Activated effector memory CD4-positive, alpha-beta T cell treated with Interleukin-2 at 50 U/mL for 16 hours (primary cell): ENCODE measurements at regions not wholly inside any gene's neighbourhood (a gene's known extent, or its start where the extent isn't known, plus 50 kb on each side); places are given as distances from the start of the nearest gene placed in this dataset.
"Not testable (repeated sequence)": the region's sequence is repeated elsewhere in the genome, so short reads cannot be mapped to it uniquely, and the experiment has no call there.

Experiments used
- DNase-seq: peaks from one replicate; pipeline ENCODE4 v3.0.0-alpha.2; 2020

- DNase-seq = no peak
Measured at GRCh38 chr14:82878951-82879350, 1345.3 kb upstream of the SEL1L start.

GRCh38 chr14:82879949-82880535 lies 1346.4 kb upstream of the SEL1L start:
- DNase-seq = no peak

- no peak for DNase-seq
Measured at GRCh38 chr14:82886670-82887069, 1353.0 kb upstream of the SEL1L start.

- no peak for DNase-seq
Measured at GRCh38 chr14:82889701-82890100, 1356.0 kb upstream of the SEL1L start.

GRCh38 chr14:82896476-82896875 lies 1362.8 kb upstream of the SEL1L start:
- DNase-seq = no peak

GRCh38 chr14:82897469-82898308 lies 1364.0 kb upstream of the SEL1L start:
- no peak for DNase-seq

- DNase-seq = no peak
Measured at GRCh38 chr14:82905762-82906161, 1372.1 kb upstream of the SEL1L start.

- DNase-seq = no peak
Measured at GRCh38 chr14:82911930-82912329, 1378.3 kb upstream of the SEL1L start.

GRCh38 chr14:82913396-82913795 lies 1379.7 kb upstream of the SEL1L start:
- no peak for DNase-seq

- DNase-seq = no peak
Measured at GRCh38 chr14:82915381-82915780, 1381.7 kb upstream of the SEL1L start.

- DNase-seq = no peak
Measured at GRCh38 chr14:82935691-82936090, 1402.0 kb upstream of the SEL1L start.

GRCh38 chr14:82951171-82951570 lies 1417.5 kb upstream of the SEL1L start:
- DNase-seq = no peak

GRCh38 chr14:82963756-82964155 lies 1430.1 kb upstream of the SEL1L start:
- no peak for DNase-seq

GRCh38 chr14:82987502-82988124 lies 1454.0 kb upstream of the SEL1L start:
- DNase-seq = no peak

GRCh38 chr14:82994547-82994946 lies 1460.9 kb upstream of the SEL1L start:
- DNase-seq = not testable (repeated sequence)

GRCh38 chr14:82999802-83000201 lies 1466.1 kb upstream of the SEL1L start:
- no peak for DNase-seq

- DNase-seq = no peak
Measured at GRCh38 chr14:83004456-83005006, 1470.9 kb upstream of the SEL1L start.

GRCh38 chr14:83006121-83006670 lies 1472.5 kb upstream of the SEL1L start:
- no peak for DNase-seq

GRCh38 chr14:83007052-83007451 lies 1473.4 kb upstream of the SEL1L start:
- not testable (repeated sequence) for DNase-seq

- DNase-seq = no peak
Measured at GRCh38 chr14:83007641-83008225, 1474.1 kb upstream of the SEL1L start.

- no peak for DNase-seq
Measured at GRCh38 chr14:83017296-83017695, 1483.6 kb upstream of the SEL1L start.

- no peak for DNase-seq
Measured at GRCh38 chr14:83019744-83020414, 1486.2 kb upstream of the SEL1L start.
